ENCODE measurements at regions not wholly inside any gene's neighbourhood (a gene's known extent, or its start where the extent isn't known, plus 50 kb on each side); places are given as distances from the start of the nearest gene placed in this dataset.
"Not testable (repeated sequence)": the region's sequence is repeated elsewhere in the genome, so short reads cannot be mapped to it uniquely, and the experiment has no call there.

DNA sequence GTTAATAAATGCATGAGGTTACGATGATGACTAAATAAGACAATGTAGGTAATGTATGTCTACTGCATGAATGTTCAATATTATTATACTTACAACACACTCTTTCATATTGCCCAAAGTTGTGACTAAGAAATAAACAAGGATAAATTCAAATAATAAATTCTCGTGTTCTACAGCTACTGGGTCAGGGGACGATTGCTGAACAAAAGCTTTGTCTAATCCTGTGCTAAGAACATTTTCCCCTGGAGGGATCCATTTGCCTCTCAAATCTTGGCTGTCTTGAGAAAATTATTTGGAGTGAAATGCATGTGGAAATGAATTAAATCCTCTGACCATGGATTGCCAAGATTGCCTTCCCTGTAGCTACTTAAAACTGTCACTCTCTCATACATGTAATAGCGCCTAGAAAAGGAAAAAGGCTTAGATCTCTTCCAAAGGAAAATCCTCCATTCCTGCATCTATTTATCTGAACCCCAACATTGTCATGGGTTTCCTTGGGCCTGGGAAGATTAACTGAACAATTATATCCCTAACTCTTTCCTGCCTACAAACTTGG lies 893.8 kb upstream of the ACO1 start:
- DNase-seq = no peak

DNA sequence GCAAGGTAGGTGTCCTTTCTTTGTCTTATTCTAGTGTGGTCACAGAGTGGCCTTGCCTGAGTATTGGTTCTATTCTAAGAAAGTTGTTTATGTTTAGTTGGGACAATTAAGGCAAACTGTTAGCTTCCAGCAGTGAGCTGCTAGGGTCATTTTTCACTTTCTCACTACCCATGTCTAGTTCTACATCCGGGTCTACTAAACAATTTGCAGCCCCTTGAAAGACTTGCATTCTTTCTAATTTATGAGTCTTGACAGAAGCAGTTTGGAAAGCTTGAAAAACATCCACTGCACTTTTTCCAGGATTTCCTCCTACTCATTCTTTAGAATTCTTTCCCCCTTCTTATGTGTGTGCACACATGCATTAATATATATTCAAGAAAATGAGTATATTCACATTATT lies 892.2 kb upstream of the ACO1 start:
- DNase-seq = no peak

DNA sequence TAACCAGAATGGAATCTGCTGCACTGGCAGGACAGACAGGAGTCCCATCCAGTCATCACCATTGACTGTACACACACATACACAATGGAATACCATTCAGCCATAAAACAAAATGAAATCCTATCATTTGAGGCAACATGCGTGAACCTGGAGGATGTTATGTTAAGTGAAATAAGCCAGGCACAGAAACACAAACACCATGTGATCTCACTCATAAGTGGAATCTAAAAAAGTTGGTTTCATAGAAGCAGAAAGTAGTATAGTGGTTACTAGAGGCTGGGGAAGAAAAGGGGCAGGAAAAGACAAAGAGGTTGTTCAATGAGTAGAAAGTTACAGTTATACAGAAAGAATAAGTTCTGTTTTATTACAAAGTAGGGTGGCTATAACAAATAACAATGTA lies 884.0 kb upstream of the ACO1 start:
- DNase-seq = no peak

DNA sequence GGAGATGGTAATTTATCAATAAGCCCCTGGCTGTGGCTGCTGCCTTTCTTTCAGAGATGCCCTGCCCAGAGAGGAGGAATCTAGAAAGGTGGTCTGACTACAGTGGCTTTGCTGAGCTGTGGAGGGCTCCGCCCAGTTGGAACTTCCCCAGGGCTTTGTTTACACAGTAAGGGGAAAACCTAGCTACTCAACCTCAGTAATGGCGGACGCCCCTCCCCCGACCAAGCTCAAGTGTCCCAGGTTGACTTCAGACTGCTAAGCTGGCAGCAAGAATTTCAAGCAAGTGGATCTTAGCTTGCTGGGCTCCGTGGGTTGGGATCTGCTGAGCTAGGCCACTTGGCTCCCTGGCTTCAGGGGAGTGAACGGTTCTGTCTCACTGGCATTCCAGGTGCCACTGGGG lies 865.4 kb upstream of the ACO1 start:
- DNase-seq = peak; percentile 50

DNA sequence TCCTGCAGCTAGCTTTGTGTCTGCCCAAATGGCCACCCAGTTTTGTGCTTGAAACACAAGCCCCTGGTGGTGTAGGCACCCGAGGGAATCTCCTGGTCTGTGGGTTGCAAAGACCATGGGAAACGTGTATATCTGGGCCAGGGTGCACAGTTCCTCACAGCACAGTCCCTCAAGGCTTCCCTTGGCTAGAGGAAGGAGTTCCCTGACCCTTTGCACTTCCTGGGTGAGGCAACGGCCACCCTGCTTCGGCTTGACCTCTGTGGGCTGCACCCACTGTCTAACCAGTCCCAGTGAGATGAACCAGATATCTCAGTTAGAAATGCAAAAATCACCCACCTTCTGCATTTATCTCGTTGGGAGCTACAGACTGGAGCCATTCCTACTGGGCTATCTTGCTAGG lies 865.0 kb upstream of the ACO1 start:
- DNase-seq = no peak

DNA sequence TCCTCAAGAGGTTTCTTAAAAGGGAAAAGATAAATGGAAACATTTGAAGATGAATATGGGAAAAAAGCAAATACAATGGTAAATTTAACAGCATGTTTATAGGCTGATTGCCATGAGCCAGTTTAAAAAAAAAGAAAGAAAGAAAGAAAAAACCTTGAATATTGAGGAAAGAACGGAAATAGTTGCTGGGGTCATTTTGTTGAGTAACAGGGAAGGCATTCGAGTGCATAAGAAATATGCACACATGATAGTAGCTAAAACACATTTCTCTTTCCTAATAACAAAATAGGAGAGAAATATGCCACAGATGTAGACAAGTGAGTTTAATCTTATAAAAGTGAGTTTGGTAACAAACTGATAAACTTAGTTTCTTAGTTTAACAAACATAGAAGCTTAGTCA lies 864.6 kb upstream of the ACO1 start:
- DNase-seq = no peak

DNA sequence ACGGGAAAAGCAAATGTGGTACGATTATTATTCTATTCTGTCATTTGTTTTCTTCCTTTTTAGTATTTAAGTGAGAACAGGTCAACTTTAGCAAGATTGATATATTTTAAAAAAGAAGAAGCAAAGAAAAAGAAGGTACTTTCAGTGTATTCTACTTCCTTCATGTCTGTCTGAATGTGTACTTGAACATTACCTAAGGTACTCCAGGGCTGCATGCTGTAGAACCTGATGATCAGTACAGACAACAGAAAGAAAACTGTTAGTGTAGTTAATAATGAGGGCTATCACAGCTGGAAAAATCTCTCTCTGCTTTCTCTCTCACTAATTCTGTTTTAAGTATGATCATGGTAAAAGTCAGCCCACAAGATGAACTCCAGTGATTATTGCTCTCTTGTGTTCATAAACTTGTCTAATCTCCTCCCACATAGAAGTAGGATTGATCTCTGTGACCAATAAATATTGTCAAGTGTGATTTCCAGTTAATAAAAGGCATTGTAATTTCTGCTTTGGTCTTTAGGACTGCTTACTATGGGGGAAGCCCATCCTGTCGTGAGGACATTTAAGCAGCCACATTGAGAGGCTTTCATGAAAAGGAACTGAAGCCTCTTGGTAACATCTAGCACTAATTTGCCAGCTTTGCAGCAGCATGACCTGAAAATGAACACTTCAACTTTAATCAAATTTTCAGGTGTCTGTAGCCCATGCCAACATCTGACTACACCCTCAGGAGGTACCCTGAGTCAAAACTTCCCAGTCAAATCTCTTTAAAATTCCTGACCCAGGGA lies 864.0 kb upstream of the ACO1 start:
- no peak for DNase-seq

DNA sequence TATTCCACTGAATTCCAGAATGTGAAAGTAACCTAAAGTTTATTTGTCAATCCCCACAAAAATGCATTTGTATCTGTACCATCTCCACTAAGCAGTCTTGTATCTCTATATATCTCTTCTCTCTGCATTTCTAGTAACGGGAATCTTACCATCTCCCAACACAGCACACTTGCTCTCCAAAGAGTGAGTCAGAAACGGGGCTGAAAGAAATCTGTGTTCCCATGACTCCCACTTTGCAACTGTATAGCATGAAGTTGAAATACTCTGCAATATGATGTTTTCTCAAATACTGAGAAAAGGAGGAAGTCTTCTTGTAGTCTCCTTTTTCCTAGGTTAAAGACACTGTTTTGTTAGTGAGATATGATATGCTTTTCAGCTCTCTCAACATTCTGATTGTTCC lies 848.8 kb upstream of the ACO1 start:
- no peak for DNase-seq

DNA sequence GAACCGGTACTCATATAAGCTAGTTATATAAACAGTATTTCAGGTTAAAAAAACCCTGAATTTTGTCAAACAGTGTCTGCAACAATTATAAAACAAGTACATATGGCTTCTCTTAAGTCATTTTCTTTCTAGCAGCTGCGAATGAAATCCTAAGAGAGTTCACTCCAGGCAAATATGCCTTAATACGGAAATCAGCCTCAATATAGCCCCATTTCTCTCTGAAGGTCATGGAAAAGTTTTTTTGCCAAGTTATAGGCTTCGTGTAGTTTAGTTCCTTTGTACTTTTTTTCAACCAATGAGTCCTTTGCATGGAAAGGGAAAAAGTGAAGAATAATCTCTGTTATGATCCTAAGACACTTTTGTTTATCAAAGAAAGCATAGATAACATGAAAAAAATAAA lies 848.0 kb upstream of the ACO1 start:
- DNase-seq = no peak

DNA sequence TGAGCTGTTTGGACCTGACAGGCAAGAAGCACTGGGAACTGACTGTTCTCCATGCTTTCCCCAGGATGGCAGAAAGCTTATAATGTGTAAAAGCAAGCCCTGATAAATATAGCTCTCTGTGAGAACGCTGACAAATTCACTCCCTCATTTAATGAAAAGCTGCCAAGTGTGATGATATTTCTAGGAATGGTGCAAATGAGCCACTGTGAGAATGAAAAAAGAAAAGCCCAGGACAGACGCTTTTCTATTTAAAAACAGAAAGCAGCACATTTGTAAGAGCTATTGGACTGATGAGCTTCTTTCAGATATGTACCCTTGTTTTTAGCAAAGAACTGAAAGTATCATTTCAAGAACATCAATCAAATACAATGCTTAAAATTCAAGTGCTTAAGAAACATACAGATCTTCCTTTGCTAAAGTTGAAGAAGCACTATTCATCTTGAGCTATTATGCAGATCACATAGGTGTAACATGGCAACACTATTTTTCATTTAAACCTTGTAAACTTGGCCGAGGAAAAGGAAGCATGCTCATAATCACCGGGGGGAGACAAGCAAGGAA lies 842.6 kb upstream of the ACO1 start:
- DNase-seq = no peak

DNA sequence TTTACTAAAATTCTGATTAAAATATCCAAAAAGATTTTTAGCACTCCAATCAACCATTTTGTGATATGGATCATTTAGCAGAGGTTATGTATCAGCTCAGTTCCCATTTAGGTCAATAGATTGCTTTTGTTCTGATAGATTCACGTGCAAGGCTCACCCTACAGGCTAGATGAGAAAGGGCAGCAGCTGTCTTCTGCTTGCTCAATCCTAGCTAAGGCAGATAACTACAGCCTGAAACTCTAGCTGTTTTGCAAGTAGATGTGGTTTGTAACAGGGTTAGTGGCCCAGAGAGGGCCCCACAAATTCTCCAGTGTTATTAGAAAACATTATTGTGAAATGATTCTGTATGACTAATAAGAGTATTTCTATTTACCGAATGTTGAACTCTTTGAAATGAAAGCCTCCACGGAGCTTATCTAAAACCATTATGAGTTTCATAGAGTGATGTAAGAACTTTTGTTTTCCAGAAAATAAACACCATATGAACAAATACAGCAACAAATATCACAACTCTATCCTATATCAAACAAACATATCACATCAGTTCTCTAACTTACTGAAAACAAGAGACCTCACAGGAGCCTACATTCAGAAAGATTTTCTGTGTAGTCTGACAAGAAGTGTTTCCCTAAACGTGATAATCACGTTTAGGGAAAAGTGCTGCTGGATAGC lies 841.9 kb upstream of the ACO1 start:
- no peak for DNase-seq

DNA sequence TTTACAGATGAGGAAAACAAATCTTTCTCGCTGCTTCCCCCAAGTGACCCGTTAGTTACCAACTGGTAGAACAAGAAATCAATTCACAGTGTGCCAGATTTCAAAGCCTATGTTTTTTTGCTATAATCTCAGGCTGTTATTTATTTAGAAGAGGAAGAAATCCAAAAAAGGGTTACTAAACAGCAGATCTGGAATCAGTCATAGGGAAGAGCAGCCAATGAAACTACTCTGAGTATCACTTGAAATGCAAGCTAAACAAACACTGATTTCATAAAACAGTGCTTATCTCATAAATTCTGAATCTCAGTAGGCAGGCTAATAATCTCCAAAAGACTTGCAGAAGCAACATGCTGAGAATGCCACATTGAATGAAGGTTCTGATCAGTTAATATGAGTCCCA lies 829.5 kb upstream of the ACO1 start:
- DNase-seq = no peak

DNA sequence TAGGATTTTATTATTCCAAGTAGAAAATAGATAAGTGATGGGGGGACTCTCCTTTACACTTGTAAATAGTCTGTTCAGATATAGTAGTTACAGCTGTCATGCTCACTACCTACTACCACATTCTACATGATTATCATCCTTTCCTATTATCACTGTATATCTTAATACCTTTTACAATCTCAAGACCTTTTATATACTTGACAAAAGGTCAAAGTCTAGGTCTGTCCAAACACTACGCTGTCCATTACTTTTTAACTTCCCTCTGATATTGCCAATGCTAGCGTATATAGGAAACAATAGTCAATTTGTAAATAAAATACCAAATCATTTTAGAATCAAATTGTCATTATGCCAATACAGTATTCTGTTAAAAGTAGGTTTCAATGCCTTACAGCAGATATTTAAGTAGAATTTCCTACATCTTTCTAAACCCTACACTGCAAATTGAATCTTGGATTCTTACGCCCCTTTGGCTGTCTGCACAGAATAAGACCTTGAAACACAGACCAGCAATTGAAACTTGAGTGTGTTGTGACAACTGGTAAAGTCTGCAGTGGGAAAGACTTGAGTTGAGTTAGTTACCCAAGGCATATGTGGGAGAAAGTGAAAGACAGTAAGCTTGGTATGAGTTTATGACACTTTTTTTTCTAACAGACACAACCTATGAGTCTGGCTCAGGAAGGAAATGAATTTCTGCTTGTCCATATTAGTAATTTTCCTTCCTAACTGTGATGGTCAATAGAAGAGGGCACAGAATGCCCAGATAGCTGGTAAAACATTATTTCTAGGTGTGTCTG lies 827.6 kb upstream of the ACO1 start:
- DNase-seq = no peak

DNA sequence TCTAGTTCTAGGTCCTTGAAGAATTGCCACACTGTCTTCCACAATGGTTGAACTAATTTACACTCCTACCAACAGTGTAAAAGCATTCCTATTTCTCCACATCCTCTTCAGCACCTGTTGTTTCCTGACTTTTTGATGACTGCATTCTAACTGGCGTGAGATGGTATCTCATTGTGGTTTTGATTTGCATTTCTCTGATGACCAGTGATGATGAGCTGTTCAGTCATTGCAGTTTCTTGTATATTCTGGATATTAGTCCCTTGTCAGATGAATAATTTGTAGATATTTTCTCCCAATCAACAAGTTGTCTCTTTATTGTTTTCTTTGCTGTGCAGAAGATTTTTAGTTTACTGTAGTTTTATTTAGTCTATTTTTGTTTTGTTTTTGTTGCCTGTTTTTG lies 812.3 kb upstream of the ACO1 start:
- DNase-seq = not testable (repeated sequence)

DNA sequence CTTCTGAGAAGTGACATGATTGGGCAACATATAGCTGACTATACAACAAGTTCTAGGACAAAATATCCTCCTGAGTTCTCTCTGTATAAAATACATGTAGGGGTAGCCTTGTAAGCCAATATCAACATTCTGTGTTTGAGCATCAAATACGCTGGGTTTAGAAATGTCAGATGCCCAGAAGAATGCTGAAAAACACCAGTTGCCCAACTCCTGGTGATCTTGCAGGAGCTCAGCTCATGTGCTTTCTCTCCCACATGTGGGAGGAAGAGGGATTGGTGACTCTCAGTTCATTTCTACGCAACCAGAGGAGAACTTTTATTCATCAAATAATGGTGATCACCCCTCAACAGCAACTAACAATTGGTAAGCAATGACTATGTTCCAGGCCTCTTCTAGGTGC lies 810.9 kb upstream of the ACO1 start:
- no peak for DNase-seq

DNA sequence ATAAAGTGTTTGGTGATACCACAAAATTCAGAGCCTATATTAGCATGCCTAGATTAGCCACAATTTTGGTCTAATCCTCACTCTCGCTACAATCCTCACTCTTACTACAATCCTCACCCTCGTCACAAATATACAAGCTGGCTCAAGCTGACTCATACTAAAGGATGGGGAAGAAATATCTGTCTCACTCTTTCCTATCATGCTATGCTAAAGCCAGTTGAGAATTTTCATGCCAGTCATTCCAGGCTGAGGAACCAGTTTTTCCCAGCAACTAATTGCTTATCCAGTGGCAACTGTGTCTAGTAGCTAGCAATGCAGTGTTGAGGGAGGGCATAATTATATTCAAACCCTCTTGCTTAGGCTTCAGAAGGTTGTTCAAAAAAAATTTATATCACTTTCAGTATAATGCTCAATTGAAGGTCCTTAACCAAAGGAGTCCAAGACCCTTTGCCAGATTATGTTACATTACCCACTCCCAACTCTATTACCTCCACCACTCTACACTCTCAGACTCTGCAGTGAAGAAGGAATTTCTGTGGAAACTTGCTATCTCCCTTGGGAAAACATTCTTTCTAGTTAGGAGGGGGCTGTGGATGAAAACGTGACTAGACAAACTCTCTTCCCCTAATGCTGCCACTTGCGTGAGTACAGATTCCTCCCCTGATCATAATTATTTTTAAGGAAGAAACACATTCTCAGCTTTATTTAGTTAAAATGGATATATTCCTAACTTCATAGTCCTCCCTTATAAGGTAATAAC lies 810.3 kb upstream of the ACO1 start:
- DNase-seq = no peak

DNA sequence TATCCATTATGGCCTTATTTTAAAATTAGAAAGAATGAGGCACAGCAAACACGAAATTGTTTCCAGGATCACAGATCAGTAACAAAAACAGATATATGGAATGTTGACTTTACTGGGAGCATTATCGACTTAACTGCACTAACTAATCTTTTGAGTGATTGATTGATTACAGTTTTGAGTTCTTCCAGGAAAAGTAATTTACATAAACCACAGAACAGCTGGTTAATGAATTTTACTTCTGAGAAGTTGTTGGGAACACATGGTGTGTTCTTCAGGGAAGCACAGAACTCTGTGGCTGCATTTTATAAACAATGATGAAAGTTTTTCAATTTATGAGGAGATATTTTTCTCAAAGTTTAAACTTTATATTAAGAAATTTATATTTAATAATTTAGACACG lies 802.4 kb upstream of the ACO1 start:
- DNase-seq = no peak

DNA sequence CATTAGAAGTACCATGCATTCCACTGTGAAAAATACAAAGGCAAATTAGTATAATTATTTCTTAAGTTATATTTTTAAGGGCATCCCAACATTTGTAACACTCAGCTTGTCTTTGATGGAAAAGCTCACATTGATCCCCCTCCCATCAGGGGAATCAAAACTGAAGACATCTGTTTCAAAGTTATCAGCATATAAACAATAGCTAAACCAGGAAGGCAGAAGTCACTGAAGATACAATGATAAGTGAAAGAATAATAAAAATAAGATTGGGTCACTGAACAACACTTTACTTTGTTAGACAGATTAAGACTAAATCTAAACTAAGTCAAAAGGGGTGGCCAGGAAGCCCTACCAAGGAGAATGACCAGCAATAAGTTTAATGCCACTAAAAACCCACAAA lies 801.9 kb upstream of the ACO1 start:
- no peak for DNase-seq

DNA sequence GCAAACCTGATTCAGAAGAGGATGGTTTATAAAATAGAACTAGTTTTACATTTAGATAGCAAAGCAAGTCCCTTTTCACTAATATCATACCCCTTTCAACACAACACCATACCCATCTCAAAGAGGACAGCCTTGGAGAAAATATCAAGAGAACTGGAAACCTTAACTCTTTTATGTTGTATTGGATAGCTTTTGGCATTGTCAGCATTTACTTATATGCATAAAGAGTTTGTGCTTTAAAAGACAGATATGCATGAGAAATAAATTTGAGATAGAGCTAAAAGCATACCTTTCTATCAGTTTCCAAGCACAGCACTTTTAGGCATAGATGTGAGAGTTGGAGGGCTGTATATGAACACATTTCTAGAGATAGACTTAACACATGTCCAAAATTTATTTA lies 799.3 kb upstream of the ACO1 start:
- DNase-seq = no peak

DNA sequence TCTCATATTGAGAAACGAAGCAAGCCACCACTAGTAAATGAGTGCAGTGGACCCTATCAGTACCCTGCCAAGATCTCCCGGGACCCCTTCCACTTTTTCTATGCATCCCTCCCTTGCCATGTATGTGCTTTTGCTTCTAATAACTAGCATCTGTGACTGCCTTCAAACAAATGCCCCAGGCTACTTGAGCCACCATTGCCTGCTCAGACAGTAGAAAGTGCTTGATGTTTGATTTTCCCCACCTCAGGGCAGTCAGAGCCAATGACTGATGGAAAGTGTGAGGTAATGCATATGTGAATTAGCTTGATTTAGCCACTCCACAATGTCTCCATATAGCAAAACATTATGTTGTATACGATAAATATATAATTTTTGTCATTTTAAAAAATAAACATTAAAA lies 797.3 kb upstream of the ACO1 start:
- DNase-seq = peak; percentile 7

DNA sequence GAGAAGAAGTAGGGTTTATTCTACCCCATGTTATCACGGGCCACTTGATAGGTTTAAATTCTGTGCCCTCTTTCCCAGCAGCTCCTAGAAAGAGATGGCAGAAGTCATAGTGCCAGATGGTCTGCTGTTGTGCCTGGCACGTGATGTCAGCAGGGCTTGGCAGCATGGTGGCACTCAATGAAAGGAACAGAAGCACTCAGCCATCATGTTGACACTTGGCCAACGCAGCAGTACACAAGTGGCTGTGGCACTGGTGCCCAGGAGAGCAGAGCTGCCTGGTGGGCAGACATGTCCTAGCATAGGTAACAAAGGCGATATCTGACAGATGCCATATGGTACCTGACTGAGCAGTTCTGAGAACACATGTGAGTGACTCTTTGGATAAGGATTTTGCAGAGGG lies 796.4 kb upstream of the ACO1 start:
- peak; percentile 85 for DNase-seq

DNA sequence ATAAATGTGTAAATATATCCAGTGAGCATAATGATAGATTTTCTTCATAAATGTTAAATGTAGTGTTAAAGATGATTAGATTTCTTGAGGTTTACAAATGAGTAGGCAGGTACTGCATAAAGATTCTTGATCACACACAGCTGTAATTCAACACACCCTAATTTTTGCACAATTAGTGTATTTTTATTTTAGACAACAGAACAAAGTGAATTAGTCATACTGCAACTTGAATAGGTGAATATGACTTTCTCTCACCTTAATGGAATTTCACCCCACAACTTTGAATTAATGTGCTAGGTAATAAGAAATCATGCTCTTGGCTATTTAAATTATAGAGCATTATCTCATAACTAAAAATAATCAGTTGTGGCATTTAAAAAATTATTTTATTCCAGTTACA lies 795.7 kb upstream of the ACO1 start:
- no peak for DNase-seq

DNA sequence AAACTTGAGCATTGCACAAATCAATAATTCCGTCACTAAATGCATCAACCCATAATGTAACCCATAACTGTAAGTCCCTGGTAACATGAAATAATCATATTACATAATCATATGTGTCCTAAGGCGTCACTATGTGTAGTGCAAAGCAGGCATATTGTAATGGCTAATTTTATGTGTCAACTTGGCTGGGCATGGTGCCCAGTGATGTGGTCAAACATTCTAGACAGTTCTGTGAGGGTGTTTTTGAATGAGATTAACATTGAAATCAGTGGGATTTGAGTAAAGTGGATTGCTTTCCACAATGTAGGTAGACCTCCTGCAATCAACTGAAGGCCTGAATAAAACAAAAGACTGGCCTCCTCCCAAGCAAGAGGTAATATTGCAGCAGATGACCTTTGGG lies 794.4 kb upstream of the ACO1 start:
- no peak for DNase-seq
